ENCODE measurements at regions not wholly inside any gene's neighbourhood (a gene's known extent, or its start where the extent isn't known, plus 50 kb on each side); places are given as distances from the start of the nearest gene placed in this dataset.
A peak's percentile ranks its signal among the peaks of the same experiment; 100 is the strongest.
"Not testable (repeated sequence)": the region's sequence is repeated elsewhere in the genome, so short reads cannot be mapped to it uniquely, and the experiment has no call there.

DNA sequence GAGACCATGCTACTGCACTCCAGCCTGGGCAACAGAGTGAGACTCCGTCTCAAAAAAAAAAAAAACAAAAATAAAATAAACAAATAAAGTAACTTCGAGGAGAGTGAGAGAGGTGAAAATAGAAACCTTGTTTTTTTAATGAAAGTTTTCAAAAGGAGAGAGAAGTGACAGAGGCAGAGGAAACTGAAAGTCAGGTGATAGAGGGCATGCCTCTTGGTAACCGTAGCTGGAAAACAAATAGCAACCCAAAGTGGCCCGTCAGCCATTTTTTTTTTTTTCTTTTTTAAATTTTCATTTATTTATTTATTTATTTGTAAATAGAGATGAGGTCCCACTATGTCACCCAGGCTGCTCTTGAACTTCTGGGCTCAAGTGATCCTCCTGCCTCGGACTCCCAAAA lies 347.0 kb downstream of the SRGAP2C start:
- not testable (repeated sequence) for H3K27ac Mint-ChIP-seq, H3K9me3 Mint-ChIP-seq

DNA sequence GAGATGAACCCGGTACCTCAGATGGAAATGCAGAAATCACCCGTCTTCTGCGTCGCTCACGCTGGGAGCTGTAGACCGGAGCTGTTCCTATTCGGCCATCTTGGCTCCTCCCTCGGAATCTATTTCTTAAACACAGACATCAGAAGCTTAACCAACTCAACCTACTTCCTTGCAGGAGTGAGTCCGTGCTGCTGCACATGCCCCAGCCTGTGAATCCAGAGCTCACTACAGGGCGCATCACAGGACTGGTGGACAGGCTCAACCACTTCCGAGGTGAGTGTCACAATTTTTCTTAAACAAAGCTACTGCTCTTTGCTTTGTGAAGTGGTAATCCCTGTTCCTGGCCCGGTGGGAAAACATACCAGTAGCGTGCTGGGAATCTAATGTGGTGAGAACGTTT lies 353.4 kb downstream of the SRGAP2C start:
- not testable (repeated sequence) for H3K9me3 Mint-ChIP-seq; ATAC-seq (replicated peaks); H3K27ac Mint-ChIP-seq; H3K4me3 Mint-ChIP-seq; H3K4me1 Mint-ChIP-seq; H3K36me3 Mint-ChIP-seq (ENCODE audit: low read depth); H3K27me3 Mint-ChIP-seq

More for the DNA sequence above, 347.0 kb downstream of the SRGAP2C start:
- H3K4me1 Mint-ChIP-seq, result peaks cover 12% of the 10 kb centered on the region
- H3K27me3 Mint-ChIP-seq; H3K36me3 Mint-ChIP-seq (ENCODE audit: low read depth); H3K4me3 Mint-ChIP-seq; ATAC-seq (replicated peaks): not testable (repeated sequence)

DNA sequence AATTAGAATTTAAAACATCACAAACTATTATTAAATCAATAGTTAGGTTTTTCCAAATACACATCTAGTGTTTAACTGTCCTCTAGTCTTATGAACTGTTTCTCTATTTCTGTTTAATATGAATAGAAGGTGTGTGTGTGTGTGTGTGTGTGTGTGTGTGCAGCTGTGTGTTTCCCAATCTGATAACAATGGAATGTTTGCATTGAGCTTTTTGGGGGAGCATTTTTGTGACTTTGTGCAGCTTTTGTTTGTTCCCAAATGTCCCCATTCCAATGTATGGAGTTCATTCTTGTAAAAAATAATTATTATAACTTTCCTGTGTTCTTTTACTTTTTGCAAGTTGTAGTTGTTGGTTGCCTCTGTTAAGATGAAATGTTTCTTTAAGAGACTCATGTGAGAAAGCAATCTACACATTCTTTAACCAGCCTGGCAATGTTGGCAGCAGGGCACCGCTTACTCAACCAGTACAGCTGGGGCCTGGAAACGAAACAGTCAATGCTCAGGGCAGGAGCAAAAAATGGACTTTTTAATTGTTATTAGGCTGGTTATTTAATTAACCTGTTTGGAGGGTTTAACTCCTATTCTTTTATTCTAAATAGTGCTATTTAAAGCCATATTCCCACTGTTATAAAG lies 354.3 kb downstream of the SRGAP2C start:
- Mint-ChIP-seq H3K9me3 (no peaks in the 10 kb centered on the region), H3K27ac (no peak overlapping the region), H3K27me3 (no peaks in the 10 kb centered on the region), H3K36me3 (ENCODE audit: low read depth) (peaks cover 5% of the 10 kb centered on the region), H3K4me3 (no peak overlapping the region), H3K4me1 (no peaks in the 10 kb centered on the region)
- no peak for ATAC-seq (replicated peaks)

DNA sequence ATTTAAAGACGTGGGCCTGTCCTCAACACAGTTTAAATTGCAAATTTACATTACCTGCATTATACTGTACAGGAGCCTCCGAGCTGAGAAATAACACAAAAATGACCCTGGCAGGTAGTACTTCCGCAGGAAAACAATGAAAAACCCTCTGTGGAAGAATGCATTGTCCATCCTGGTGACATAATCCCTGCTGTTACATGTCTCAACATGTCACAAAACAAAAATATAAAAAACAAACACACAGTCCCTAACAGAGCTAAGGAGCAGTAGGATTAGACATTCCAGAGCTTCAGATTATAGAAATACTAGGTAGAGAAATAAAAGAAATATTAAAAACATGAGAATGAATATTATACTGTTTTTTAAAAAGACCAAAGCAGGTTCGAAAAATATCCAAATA lies 359.2 kb downstream of the SRGAP2C start:
- ATAC-seq (replicated peaks); H3K36me3 Mint-ChIP-seq (ENCODE audit: low read depth); H3K4me3 Mint-ChIP-seq; H3K4me1 Mint-ChIP-seq; H3K27ac Mint-ChIP-seq; H3K27me3 Mint-ChIP-seq; H3K9me3 Mint-ChIP-seq: not testable (repeated sequence)

DNA sequence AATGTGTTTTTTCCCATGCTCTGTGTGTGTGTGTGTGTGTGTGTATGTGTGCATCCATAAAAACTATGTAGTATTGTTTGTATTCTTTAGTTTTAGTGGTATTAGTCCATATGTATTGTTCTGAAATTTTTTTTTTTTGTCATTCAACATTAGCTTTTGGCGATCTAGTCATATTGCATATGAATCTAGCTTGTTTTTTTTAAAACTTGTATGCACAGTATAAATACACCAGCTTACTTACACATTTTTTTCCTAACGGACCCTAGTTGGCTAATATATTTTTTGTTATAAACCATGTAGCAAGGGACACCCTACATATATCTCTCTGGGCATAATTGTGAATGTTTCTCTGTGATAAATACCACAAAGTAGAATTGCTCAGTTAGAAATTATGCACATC lies 359.7 kb downstream of the SRGAP2C start:
- Mint-ChIP-seq H3K4me3 (no peak overlapping the region), H3K9me3 (no peaks in the 10 kb centered on the region), H3K36me3 (ENCODE audit: low read depth) (peaks cover 3% of the 10 kb centered on the region), H3K27me3 (no peaks in the 10 kb centered on the region), H3K27ac (no peak overlapping the region), H3K4me1 (no peaks in the 10 kb centered on the region)
- ATAC-seq (replicated peaks), result no peak

DNA sequence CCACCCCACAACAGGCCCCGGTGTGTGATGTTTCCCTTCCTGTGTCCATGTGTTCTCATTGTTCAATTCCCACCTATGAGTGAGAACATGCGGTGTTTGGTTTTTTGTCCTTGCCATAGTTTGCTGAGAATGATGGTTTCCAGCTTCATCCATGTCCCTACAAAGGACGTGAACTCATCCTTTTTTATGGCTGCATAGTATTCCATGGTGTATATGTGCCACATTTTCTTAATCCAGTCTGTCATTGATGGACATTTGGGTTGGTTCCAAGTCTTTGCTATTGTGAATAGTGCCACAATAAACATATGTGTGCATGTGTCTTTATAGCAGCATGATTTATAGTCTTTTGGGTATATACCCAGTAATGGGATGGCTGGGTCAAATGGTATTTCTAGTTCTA lies 361.1 kb downstream of the SRGAP2C start:
- H3K27me3 Mint-ChIP-seq; H3K27ac Mint-ChIP-seq; H3K9me3 Mint-ChIP-seq; H3K36me3 Mint-ChIP-seq (ENCODE audit: low read depth); H3K4me3 Mint-ChIP-seq; ATAC-seq (replicated peaks): not testable (repeated sequence)
- peaks cover 10% of the 10 kb centered on the region for H3K4me1 Mint-ChIP-seq

DNA sequence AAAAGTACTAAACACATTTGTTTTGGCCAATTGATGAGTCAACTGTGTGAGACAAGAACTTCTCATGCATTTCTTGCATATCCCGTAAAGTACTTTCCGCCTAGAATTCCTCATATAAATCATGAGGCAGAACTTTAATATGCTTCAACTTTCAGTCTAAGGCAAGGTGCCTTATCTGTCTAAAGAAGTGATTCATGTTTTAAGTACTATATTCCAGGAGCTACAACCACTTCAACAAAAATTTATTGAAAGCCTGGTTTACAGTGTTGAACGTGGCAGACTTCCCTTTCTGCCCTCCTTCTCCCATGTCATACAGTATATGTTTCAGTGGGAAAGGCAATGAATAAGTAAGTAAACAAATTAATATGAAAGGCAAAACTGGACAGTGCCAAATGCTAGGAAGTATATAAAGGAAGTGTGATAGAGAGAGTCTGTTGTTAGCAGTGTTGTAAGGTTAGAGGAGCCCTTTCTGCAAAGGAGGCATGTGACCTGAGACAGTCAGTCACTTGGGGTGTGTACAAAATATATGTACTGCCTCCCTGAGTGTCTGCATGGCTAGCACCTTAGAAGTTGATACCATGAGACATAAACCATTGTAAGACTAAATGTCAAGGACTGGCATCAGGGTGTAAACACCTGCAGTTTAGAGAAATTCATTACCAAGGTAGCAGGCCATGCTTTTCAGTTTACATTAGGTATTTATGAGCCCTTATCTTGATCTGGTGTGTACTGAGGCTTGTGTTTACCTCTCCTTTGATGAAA lies 362.2 kb downstream of the SRGAP2C start:
- ATAC-seq (replicated peaks), result peak; percentile 40
- Mint-ChIP-seq H3K4me3 (no peak overlapping the region), H3K27me3 (no peaks in the 10 kb centered on the region), H3K9me3 (peaks cover 4% of the 10 kb centered on the region), H3K27ac (no peak overlapping the region), H3K4me1 (peaks cover 12% of the 10 kb centered on the region), H3K36me3 (ENCODE audit: low read depth) (no peaks in the 10 kb centered on the region)

DNA sequence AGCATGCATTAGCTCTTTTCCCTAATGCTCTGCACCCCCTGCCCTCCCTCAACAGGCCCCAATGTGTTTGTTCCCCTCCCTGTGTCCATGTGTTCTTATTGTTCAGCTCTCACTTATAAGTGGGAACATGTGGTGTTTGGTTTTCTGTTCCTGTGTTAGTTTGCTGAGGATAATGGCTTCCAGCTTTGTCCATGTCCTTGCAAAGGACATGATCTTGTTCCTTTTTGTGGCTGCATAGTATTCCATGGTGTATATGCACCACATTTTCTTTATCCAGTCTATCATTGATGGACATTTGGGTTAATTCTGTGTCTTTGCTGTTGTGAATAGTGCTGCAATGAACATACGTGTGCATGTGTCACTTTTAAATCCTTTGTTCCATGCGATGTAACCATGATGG lies 363.0 kb downstream of the SRGAP2C start:
- not testable (repeated sequence) for H3K9me3 Mint-ChIP-seq; ATAC-seq (replicated peaks); H3K4me3 Mint-ChIP-seq; H3K36me3 Mint-ChIP-seq (ENCODE audit: low read depth); H3K27me3 Mint-ChIP-seq; H3K27ac Mint-ChIP-seq
- peaks cover 18% of the 10 kb centered on the region for H3K4me1 Mint-ChIP-seq

DNA sequence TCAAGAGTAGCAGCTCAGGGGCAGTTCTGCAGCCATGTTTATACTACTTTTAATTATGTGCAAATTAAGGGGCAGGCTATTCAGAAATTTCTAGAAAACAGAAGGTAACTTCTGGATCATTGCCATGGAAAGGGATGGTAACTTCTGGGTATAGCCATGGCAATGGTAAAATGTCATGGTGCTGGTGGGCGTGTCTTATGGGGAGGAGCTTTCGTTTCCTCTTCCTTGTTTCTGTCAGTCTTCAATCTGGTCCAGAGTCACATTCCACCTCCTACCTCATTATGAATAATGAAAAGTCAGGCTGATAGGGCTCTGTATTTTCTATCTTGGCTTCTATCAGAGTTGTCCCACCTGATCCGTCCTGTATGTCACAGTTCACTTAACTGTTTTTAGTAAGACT lies 366.0 kb downstream of the SRGAP2C start:
- ATAC-seq (replicated peaks), result peak; percentile 44
- Mint-ChIP-seq H3K27ac (peak overlapping the region; percentile 23), H3K4me3 (peak overlapping the region; percentile 35), H3K4me1 (peaks cover 24% of the 10 kb centered on the region)
- H3K27me3 Mint-ChIP-seq; H3K9me3 Mint-ChIP-seq; H3K36me3 Mint-ChIP-seq (ENCODE audit: low read depth): not testable (repeated sequence)

DNA sequence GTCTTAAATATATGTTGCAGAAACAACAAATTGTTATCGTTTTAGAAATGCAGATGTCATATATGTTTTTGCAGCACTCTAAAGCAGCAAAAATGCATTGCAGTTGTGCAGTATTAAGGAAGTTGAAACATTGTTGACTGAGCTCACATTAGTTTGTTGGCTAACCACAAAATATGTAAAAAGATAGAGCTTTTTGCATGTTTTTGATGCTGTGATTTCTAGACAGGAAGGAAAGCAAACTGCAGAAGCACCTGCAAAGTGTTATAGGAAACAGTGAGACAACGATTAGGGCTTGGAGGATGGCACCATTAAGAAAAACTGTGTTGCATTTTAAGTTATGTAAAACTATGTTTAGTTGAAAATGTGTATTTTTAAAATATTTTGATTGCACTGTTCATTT lies 366.7 kb downstream of the SRGAP2C start:
- not testable (repeated sequence) for H3K36me3 Mint-ChIP-seq (ENCODE audit: low read depth); H3K9me3 Mint-ChIP-seq; H3K27me3 Mint-ChIP-seq
- Mint-ChIP-seq H3K4me1 (peaks cover 24% of the 10 kb centered on the region), H3K27ac (peak overlapping the region; percentile 37), H3K4me3 (peak overlapping the region; percentile 35)
- peak; percentile 32 for ATAC-seq (replicated peaks)

DNA sequence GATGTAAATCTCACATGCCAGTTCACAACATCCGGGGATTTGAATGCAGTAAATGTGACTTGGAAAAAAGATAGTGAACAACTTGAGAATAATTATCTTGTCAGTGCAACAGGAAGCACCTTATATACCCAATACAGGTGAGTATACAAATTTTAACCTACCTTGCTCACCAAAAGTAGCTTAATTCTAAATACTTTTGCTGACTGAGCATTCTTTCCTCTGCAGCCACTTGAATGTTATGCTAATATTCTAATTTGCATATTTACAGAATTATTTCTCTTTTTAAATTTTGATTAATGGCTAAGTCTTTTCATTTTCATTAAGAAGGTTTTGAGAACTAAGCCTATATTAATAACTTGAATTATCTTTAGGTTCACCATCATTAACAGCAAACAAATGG lies 371.8 kb downstream of the SRGAP2C start:
- H3K4me3 Mint-ChIP-seq; H3K27ac Mint-ChIP-seq; H3K36me3 Mint-ChIP-seq (ENCODE audit: low read depth); ATAC-seq (replicated peaks); H3K27me3 Mint-ChIP-seq; H3K9me3 Mint-ChIP-seq: not testable (repeated sequence)
- peaks cover 19% of the 10 kb centered on the region for H3K4me1 Mint-ChIP-seq

DNA sequence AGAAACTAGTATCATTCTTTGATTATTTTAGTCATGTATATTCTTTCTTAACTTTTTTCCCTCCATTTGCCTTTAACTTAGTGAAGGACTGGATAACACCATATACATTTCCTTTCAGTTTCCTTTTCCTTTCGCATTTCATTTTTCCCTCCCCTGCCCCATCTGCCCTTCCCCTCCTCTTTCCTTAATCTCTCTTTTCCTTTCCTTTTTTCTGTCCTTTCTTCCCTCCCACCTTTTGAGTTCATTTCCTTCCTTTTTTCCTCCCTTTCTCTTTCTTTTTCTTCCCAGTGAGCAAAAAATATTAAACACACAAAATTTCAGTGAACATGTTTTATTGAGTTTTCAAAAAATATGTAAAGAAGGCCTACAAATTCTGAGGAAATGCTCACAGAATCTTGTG lies 373.3 kb downstream of the SRGAP2C start:
- peak overlapping the region; percentile 66 for H3K4me3 Mint-ChIP-seq
- not testable (repeated sequence) for ATAC-seq (replicated peaks); H3K9me3 Mint-ChIP-seq; H3K36me3 Mint-ChIP-seq (ENCODE audit: low read depth); H3K27me3 Mint-ChIP-seq
- peaks cover 12% of the 10 kb centered on the region for H3K4me1 Mint-ChIP-seq
- H3K27ac Mint-ChIP-seq, result peak overlapping the region; percentile 33

DNA sequence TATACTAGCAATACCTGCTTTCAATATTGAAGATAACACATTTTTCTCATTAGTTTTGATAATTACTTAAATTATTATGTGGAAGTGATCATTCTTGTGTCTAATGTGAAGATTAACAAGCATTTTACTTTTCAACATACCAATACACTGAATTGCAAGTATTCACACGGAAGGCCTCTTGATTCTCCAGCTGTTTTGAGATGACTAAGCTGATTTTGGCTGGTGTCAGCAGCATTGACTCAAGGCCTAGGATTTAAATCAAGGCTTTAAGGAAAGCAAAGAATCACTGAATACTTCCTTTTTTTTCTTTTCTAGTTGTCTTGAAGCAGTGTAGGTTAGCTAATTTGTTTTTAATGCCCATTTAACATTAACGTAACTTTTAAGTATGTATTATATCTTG lies 373.7 kb downstream of the SRGAP2C start:
- H3K36me3 Mint-ChIP-seq (ENCODE audit: low read depth), result no peaks in the 10 kb centered on the region
- peak overlapping the region; percentile 66 for H3K4me3 Mint-ChIP-seq
- peaks cover 12% of the 10 kb centered on the region for H3K4me1 Mint-ChIP-seq
- H3K9me3 Mint-ChIP-seq, result no peaks in the 10 kb centered on the region
- no peaks in the 10 kb centered on the region for H3K27me3 Mint-ChIP-seq
- H3K27ac Mint-ChIP-seq, result peak overlapping the region; percentile 33
- ATAC-seq (replicated peaks), result no peak

DNA sequence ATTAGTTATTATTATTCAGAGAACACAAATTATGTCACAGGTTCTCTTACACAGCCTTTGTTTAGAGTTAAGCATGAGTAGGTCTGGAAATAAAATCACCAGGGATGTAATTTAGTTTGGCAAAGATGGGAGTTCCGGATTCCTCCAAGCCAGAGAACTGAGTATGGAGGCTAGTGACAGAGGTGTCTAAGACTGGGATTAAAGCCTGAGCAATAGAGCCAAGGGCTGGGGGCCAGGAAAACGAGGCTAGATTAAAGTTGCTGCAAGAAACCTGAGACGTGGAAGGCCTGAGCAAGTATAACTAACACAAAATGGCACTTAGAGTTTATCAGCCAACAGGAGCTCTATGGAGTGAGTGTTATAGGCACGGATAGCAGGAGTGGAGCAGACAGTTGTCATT lies 381.6 kb downstream of the SRGAP2C start:
- Mint-ChIP-seq H3K36me3 (ENCODE audit: low read depth) (no peaks in the 10 kb centered on the region), H3K27me3 (no peaks in the 10 kb centered on the region), H3K4me3 (no peak overlapping the region), H3K4me1 (no peaks in the 10 kb centered on the region), H3K27ac (no peak overlapping the region), H3K9me3 (no peaks in the 10 kb centered on the region)
- no peak for ATAC-seq (replicated peaks)

DNA sequence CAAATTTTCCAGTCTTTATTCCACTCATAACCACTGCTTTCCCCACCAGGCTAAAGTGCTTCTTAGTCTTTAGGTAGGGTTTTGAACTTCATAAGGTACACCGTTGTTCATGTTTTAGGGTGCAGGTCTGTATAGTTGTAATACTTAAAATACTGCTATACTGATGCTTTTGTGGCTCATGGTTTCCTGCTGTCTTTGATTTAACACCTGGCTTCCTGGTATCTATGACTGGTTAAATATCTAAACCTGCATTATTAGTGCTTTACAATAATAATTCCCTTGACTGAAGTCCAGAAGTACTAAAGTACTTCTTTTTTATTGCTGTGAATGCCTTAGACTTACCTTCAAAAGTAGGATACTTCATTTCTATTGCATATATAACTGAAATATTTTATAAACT lies 384.7 kb downstream of the SRGAP2C start:
- Mint-ChIP-seq H3K27ac (no peak overlapping the region), H3K4me1 (no peaks in the 10 kb centered on the region), H3K36me3 (ENCODE audit: low read depth) (peaks cover 6% of the 10 kb centered on the region), H3K27me3 (no peaks in the 10 kb centered on the region), H3K9me3 (no peaks in the 10 kb centered on the region), H3K4me3 (no peak overlapping the region)
- no peak for ATAC-seq (replicated peaks)
